HG03095 (cell line): ENCODE measurements at regions not wholly inside any gene's neighbourhood (a gene's known extent, or its start where the extent isn't known, plus 50 kb on each side); places are given as distances from the start of the nearest gene placed in this dataset.
"Not testable (repeated sequence)": the region's sequence is repeated elsewhere in the genome, so short reads cannot be mapped to it uniquely, and the experiment has no call there.

Experiments
- ATAC-seq: cut with Tn5 transposase; IDR thresholded peaks from one replicate; pipeline ENCODE4 v1.9.1; 2021; ENCODE audit warnings: moderate library complexity; ENCODE audit not compliant: unreplicated experiment

GRCh38 chr5:92378966-92379611 is 996.0 kb upstream of the ARRDC3 start:
- no peak for ATAC-seq

- no peak for ATAC-seq
These were observed 991.7 kb upstream of the ARRDC3 start for GRCh38 chr5:92374859-92375258.

- no peak for ATAC-seq
These were observed 989.6 kb upstream of the ARRDC3 start for GRCh38 chr5:92372766-92373165.

GRCh38 chr5:92371889-92372235 is 988.7 kb upstream of the ARRDC3 start:
- ATAC-seq: no peak

GRCh38 chr5:92371171-92371888 is 988.2 kb upstream of the ARRDC3 start:
- no peak for ATAC-seq

GRCh38 chr5:92370032-92370431 is 986.9 kb upstream of the ARRDC3 start:
- no peak for ATAC-seq

- ATAC-seq: no peak
These were observed 986.5 kb upstream of the ARRDC3 start for GRCh38 chr5:92369587-92369986.

GRCh38 chr5:92364986-92365550 is 982.0 kb upstream of the ARRDC3 start:
- no peak for ATAC-seq

GRCh38 chr5:92353107-92354030 is 970.3 kb upstream of the ARRDC3 start:
- ATAC-seq: no peak

GRCh38 chr5:92337772-92338234 is 954.7 kb upstream of the ARRDC3 start:
- ATAC-seq: no peak

- no peak for ATAC-seq
These were observed 948.9 kb upstream of the ARRDC3 start for GRCh38 chr5:92332039-92332438.

GRCh38 chr5:92330365-92330764 is 947.2 kb upstream of the ARRDC3 start:
- no peak for ATAC-seq

- no peak for ATAC-seq
These were observed 946.6 kb upstream of the ARRDC3 start for GRCh38 chr5:92329759-92330158.

GRCh38 chr5:92328584-92329259 is 945.6 kb upstream of the ARRDC3 start:
- no peak for ATAC-seq

GRCh38 chr5:92320446-92320845 is 937.3 kb upstream of the ARRDC3 start:
- no peak for ATAC-seq

GRCh38 chr5:92313385-92313784 is 930.3 kb upstream of the ARRDC3 start:
- ATAC-seq: no peak

- no peak for ATAC-seq
These were observed 926.3 kb upstream of the ARRDC3 start for GRCh38 chr5:92309336-92309991.

GRCh38 chr5:92308679-92309078 is 925.6 kb upstream of the ARRDC3 start:
- no peak for ATAC-seq

GRCh38 chr5:92302356-92302755 is 919.2 kb upstream of the ARRDC3 start:
- not testable (repeated sequence) for ATAC-seq

GRCh38 chr5:92283521-92283920 is 900.4 kb upstream of the ARRDC3 start:
- ATAC-seq: no peak
